ENCODE measurements at regions not wholly inside any gene's neighbourhood (a gene's known extent, or its start where the extent isn't known, plus 50 kb on each side); places are given as distances from the start of the nearest gene placed in this dataset.

DNA sequence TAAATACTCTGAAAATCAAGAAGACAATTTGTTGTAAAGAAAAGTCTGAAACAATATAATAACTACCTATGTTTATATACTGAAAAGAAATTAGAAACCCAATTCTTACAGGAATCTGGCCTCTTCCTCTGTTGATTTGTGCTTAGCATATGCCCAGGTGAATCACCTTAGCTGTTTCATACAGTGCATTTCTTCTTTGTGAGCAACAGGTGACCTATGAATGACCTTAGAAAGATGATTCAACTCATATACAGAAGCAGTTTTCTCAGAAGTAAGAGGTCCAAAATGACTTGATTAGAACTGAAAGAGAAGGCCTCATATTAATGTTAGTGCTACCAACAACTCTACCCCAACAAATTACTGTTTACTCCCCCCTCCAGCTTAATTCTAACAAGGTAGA lies 419.5 kb upstream of the ID4 start:
- TF ChIP-seq, protein P1, sequence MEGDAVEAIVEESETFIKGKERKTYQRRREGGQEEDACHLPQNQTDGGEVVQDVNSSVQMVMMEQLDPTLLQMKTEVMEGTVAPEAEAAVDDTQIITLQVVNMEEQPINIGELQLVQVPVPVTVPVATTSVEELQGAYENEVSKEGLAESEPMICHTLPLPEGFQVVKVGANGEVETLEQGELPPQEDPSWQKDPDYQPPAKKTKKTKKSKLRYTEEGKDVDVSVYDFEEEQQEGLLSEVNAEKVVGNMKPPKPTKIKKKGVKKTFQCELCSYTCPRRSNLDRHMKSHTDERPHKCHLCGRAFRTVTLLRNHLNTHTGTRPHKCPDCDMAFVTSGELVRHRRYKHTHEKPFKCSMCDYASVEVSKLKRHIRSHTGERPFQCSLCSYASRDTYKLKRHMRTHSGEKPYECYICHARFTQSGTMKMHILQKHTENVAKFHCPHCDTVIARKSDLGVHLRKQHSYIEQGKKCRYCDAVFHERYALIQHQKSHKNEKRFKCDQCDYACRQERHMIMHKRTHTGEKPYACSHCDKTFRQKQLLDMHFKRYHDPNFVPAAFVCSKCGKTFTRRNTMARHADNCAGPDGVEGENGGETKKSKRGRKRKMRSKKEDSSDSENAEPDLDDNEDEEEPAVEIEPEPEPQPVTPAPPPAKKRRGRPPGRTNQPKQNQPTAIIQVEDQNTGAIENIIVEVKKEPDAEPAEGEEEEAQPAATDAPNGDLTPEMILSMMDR (conservative IDR thresholded peaks at IDR 0.05; ENCODE audit: low read depth, low read length) = no peak
- TF ChIP-seq NFE2L2 (IDR thresholded peaks at IDR 0.05; ENCODE audit: low read depth, low read length) = no peak

Measured in IMR-90 (cell line).